ENCODE measurements at regions not wholly inside any gene's neighbourhood (a gene's known extent, or its start where the extent isn't known, plus 50 kb on each side); places are given as distances from the start of the nearest gene placed in this dataset.

DNA sequence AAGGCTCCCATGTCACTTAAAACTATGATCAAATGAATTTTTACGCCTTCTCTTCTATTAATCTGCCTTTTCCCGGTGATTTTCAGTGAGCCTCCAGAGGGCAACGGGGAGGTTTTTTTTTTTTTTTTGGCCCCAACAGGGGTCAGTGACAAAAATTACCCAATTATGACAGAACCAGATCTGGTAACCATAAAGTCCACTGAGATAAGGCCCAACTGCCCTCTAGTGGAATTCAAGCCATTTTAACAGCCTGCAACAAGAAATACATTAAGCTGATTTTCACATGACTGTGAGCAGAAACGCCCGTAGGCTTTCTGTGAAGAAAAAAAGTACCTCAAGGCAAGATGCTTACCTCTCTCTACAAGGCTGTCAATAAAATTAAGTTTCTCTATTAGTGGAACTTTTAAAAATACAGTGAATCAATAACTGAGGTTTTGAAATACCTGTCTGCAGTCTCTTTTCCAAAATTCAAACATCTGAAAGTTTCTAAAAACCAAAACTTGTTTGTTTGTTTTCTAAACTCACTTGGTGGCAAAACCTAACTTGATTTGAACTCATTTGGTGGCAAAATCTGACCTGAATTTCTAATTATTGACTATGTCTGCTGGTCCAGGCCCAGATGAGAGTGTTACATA is 49.7 kb upstream of the FST start:
- TF ChIP-seq CTCF (IDR thresholded peaks at IDR 0.05) (no peak), POLR2A (IDR thresholded peaks at IDR 0.05) (no peak)
